Transverse colon (tissue), 3 donors: ENCODE measurements at regions not wholly inside any gene's neighbourhood (a gene's known extent, or its start where the extent isn't known, plus 50 kb on each side); places are given as distances from the start of the nearest gene placed in this dataset.

Experiments
- EP300 ChIP-seq: sonication (generic); formaldehyde crosslinking; IDR thresholded peaks from one replicate; pipeline ENCODE4 v1.6.1; 2017; ENCODE audit warnings: antibody characterized with exemption, low read depth
- POLR2A ChIP-seq: fragments of 450-650 bp; IDR thresholded peaks from one replicate; pipeline ENCODE4 v1.6.1; 2016; ENCODE audit warnings: antibody characterized with exemption, mild to moderate bottlenecking, moderate library complexity
- TF ChIP-seq, protein P1 (sequence below), 5 experiments: fragments of 200-600 bp in 3 of 5; fragments of 450-650 bp in 2 of 5; sonication (generic) in 3 of 5; IDR thresholded peaks; 1 replicate in 2 of 5; 2 replicates in 3 of 5; pipeline ENCODE4 v1.5.1; 2016 to 2017; ENCODE audit warnings: antibody characterized with exemption in 5 of 5, inconsistent platforms in 3 of 5, mild to moderate bottlenecking in 2 of 5, moderate library complexity in 1 of 5

DNA sequence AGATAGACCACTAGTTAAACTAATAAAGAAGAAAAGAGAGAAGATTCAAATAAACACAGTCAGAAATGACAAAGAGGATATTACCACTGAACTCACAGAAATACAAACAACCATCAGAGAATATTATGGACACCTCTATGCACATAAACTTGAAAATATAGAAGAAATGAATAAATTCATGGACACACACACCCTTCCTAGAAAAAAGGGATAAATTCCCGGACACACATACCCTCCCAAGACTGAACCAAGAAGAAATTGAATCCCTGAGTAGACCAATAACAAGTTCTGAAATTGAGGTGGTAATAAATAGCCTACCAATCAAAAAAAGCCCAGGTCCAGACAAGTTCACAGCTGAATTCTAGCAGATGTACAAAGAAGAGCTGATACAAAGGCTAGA lies 187.9 kb downstream of the SEC23A start:
- TF ChIP-seq, protein P1, sequence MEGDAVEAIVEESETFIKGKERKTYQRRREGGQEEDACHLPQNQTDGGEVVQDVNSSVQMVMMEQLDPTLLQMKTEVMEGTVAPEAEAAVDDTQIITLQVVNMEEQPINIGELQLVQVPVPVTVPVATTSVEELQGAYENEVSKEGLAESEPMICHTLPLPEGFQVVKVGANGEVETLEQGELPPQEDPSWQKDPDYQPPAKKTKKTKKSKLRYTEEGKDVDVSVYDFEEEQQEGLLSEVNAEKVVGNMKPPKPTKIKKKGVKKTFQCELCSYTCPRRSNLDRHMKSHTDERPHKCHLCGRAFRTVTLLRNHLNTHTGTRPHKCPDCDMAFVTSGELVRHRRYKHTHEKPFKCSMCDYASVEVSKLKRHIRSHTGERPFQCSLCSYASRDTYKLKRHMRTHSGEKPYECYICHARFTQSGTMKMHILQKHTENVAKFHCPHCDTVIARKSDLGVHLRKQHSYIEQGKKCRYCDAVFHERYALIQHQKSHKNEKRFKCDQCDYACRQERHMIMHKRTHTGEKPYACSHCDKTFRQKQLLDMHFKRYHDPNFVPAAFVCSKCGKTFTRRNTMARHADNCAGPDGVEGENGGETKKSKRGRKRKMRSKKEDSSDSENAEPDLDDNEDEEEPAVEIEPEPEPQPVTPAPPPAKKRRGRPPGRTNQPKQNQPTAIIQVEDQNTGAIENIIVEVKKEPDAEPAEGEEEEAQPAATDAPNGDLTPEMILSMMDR (IDR thresholded peaks at IDR 0.05) = no peak
- no peak for TF ChIP-seq POLR2A
- TF ChIP-seq EP300 = no peak
